ENCODE measurements at regions not wholly inside any gene's neighbourhood (a gene's known extent, or its start where the extent isn't known, plus 50 kb on each side); places are given as distances from the start of the nearest gene placed in this dataset.
"Not testable (repeated sequence)": the region's sequence is repeated elsewhere in the genome, so short reads cannot be mapped to it uniquely, and the experiment has no call there.

DNA sequence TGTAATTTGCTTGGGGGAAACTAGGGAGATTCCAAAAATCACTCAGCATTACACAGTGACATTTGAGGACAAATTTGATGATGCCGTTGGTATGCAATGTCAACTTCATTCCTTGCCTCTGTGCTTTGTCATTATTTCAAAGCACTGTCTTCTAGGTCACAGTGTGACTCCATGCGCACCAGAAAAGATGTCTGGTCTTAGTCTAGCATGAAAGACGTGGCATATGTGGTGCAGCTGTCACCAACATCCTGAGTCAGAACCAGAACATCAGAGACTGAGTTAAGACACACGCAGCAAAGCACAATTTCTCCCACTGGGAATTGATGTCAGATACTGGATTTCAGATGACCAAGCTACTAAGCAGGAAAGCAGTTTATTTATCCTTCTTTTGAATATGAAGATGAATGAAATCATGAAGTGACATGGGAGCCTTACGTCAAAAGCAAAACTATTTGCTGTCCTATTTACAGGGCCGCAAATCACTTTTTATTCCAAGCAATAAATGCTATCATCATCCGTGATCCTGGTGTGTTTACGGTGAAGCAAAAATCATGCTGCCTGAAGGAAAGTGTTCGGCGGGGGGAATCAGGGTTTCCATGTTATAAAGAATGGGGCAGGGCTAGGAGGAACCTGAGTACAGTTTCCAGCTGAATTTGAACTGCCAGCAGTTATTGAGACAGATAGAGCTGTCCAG, 356.1 kb downstream of the ANAPC1 start:
- not testable (repeated sequence) for H3K79me1 ChIP-seq (ENCODE audit: low read length); H3K56ac ChIP-seq (ENCODE audit: low read length); H4K8ac ChIP-seq (ENCODE audit: low read depth, low read length); H3K4ac ChIP-seq (ENCODE audit: low read depth, low read length); H3K18ac ChIP-seq (ENCODE audit: low read length); H2AK5ac ChIP-seq (ENCODE audit: low read length); H3K4me1 ChIP-seq (ENCODE audit: control insufficient read depth, low read depth, low read length); H4K5ac ChIP-seq (ENCODE audit: low read length); H3K4me2 ChIP-seq (ENCODE audit: low read length); H3K27me3 ChIP-seq (ENCODE audit: insufficient read depth, low read length, poor library complexity); H2BK5ac ChIP-seq (ENCODE audit: low read length); H2BK120ac ChIP-seq (ENCODE audit: low read depth, low read length); H3K23ac ChIP-seq (ENCODE audit: low read length); H2BK15ac ChIP-seq (replicated peaks; ENCODE audit: low read depth); H3K36me3 ChIP-seq (ENCODE audit: control insufficient read depth, insufficient read depth, low read length); H3K27ac ChIP-seq (ENCODE audit: low read depth, low read length); H3K79me2 ChIP-seq (ENCODE audit: control insufficient read depth, insufficient read depth, low read length); H3K9ac ChIP-seq (ENCODE audit: low read length); DNase-seq; H3K4me3 ChIP-seq (ENCODE audit: low read length)
- WGBS (ENCODE audit: extremely low coverage, insufficient coverage, low lambda C conversion rate) = no CpG with 5 or more reads among the region's 10 CpGs

DNA sequence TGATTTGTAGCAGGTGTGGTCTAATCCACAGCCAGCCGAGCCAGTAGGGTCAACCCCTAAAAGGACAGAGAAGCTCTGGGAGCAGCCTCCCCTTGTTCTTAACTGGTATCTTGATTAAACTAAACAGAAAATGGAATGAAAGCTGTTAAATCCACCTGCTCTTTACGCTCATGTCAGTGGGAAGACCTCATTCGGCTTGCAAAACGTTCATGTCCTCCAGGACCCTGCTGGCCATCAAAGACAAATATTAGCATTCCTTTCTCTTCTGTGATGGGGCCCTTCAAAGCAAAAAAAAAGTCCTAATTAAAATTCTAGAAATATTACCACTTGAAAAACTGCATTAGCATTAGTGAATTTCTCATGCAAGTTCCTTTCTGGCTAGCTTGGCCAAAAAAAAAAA, 355.0 kb downstream of the ANAPC1 start:
- H3K23ac ChIP-seq (ENCODE audit: low read length); H4K8ac ChIP-seq (ENCODE audit: low read depth, low read length); H2AK5ac ChIP-seq (ENCODE audit: low read length); H3K27me3 ChIP-seq (ENCODE audit: insufficient read depth, low read length, poor library complexity); H3K4me2 ChIP-seq (ENCODE audit: low read length); H2BK120ac ChIP-seq (ENCODE audit: low read depth, low read length); H3K79me1 ChIP-seq (ENCODE audit: low read length); H3K4ac ChIP-seq (ENCODE audit: low read depth, low read length); H3K79me2 ChIP-seq (ENCODE audit: control insufficient read depth, insufficient read depth, low read length); H3K4me3 ChIP-seq (ENCODE audit: low read length); DNase-seq; H3K36me3 ChIP-seq (ENCODE audit: control insufficient read depth, insufficient read depth, low read length); H3K27ac ChIP-seq (ENCODE audit: low read depth, low read length); H3K56ac ChIP-seq (ENCODE audit: low read length); H3K4me1 ChIP-seq (ENCODE audit: control insufficient read depth, low read depth, low read length); H3K18ac ChIP-seq (ENCODE audit: low read length); H2BK15ac ChIP-seq (replicated peaks; ENCODE audit: low read depth); H3K9ac ChIP-seq (ENCODE audit: low read length); H4K5ac ChIP-seq (ENCODE audit: low read length); H2BK5ac ChIP-seq (ENCODE audit: low read length): not testable (repeated sequence)
- no CpG with 5 or more reads among the region's 4 CpGs for WGBS (ENCODE audit: extremely low coverage, insufficient coverage, low lambda C conversion rate)

DNA sequence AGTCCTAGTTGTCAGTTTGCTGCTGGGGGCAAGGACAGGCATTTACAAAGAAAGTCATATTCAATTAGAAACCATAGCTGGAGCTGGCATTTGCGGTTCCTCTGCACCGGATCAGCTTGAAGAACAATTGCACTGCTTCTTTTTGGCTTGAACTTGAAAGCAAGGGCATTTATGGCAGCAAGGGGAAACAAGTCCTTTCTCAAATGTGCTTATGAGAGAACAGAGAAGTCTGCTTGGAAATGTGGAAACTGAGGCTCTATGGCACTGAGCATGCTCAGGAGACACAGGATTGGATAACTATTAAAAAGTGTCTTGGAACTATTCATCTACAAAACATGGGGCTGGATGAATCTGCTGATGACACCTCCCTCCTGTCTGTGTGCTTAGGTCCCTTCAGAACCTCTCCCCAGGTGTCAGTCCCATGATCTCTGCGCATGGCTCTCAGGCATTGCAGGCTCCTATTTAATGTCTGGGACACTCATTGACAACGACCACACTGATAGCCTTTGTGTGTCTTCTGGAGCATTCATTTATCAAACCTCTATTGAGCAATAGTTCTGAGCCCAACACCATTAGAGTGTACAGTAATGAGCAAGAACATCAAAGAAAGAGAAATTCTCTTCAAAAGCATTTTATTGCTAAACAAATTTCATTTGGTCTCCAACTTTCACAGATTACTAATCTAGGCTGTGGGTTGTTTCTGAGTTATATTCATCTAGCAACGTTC, 353.6 kb downstream of the ANAPC1 start:
- H2BK15ac ChIP-seq (replicated peaks; ENCODE audit: low read depth); H3K79me1 ChIP-seq (ENCODE audit: low read length); H3K4me2 ChIP-seq (ENCODE audit: low read length); H3K23ac ChIP-seq (ENCODE audit: low read length); H2AK5ac ChIP-seq (ENCODE audit: low read length); H4K5ac ChIP-seq (ENCODE audit: low read length); H4K8ac ChIP-seq (ENCODE audit: low read depth, low read length); H2BK120ac ChIP-seq (ENCODE audit: low read depth, low read length); H3K9ac ChIP-seq (ENCODE audit: low read length); H3K79me2 ChIP-seq (ENCODE audit: control insufficient read depth, insufficient read depth, low read length); DNase-seq; H2BK5ac ChIP-seq (ENCODE audit: low read length); H3K27me3 ChIP-seq (ENCODE audit: insufficient read depth, low read length, poor library complexity); H3K4me3 ChIP-seq (ENCODE audit: low read length); H3K18ac ChIP-seq (ENCODE audit: low read length); H3K56ac ChIP-seq (ENCODE audit: low read length); H3K4ac ChIP-seq (ENCODE audit: low read depth, low read length); H3K4me1 ChIP-seq (ENCODE audit: control insufficient read depth, low read depth, low read length); H3K36me3 ChIP-seq (ENCODE audit: control insufficient read depth, insufficient read depth, low read length); H3K27ac ChIP-seq (ENCODE audit: low read depth, low read length): not testable (repeated sequence)
- no CpG with 5 or more reads among the region's 5 CpGs for WGBS (ENCODE audit: extremely low coverage, insufficient coverage, low lambda C conversion rate)

DNA sequence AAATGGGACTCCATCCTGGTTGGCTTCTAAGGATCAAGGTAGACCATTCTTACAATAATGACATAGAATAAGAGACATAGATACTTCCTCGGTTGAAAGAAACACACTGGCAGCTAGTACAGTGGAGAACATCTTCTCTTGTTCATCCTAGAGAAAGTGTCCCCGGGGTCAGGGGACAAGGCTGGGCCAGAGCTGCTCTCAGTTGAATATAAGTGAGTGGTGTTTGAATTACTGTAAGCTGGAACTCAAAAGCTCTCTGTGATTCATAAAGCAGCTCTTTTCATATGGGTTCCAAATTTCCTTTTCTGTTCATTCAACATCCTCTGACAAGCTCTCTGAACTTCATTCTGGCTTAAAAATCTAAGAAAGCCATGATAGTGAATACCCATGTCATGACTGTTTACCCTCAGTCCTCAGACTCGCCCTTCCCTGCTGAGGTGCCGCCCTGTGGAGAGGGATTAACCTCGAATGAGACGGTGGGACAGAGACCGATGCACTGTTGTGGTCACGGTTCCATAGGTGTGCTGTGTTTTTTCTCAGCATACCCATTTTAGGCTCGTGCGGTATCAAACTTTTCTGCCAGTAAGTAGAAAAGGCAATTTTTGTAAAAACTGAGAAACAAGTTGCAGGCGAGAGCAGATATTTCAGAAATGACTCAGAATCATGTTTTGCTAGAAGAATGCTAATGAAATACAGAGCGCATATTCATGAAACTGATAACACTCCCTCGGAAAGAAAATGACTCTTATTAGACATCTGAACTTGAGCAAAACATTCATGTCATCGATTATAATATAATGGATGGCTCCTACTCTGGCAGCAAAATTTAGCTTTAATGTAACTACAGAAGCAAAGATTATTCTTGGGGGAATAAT, 351.1 kb downstream of the ANAPC1 start:
- not testable (repeated sequence) for H2BK120ac ChIP-seq (ENCODE audit: low read depth, low read length); H3K4me3 ChIP-seq (ENCODE audit: low read length); H3K9ac ChIP-seq (ENCODE audit: low read length); H3K56ac ChIP-seq (ENCODE audit: low read length); H4K8ac ChIP-seq (ENCODE audit: low read depth, low read length); H3K79me1 ChIP-seq (ENCODE audit: low read length); H3K4me1 ChIP-seq (ENCODE audit: control insufficient read depth, low read depth, low read length); H3K4me2 ChIP-seq (ENCODE audit: low read length); H2BK5ac ChIP-seq (ENCODE audit: low read length); H4K5ac ChIP-seq (ENCODE audit: low read length); H3K4ac ChIP-seq (ENCODE audit: low read depth, low read length); H3K23ac ChIP-seq (ENCODE audit: low read length); H3K18ac ChIP-seq (ENCODE audit: low read length); H3K36me3 ChIP-seq (ENCODE audit: control insufficient read depth, insufficient read depth, low read length); H2AK5ac ChIP-seq (ENCODE audit: low read length); H3K79me2 ChIP-seq (ENCODE audit: control insufficient read depth, insufficient read depth, low read length); H3K27ac ChIP-seq (ENCODE audit: low read depth, low read length); H2BK15ac ChIP-seq (replicated peaks; ENCODE audit: low read depth); DNase-seq; H3K27me3 ChIP-seq (ENCODE audit: insufficient read depth, low read length, poor library complexity)
- WGBS (ENCODE audit: extremely low coverage, insufficient coverage, low lambda C conversion rate) = no CpG with 5 or more reads among the region's 14 CpGs

DNA sequence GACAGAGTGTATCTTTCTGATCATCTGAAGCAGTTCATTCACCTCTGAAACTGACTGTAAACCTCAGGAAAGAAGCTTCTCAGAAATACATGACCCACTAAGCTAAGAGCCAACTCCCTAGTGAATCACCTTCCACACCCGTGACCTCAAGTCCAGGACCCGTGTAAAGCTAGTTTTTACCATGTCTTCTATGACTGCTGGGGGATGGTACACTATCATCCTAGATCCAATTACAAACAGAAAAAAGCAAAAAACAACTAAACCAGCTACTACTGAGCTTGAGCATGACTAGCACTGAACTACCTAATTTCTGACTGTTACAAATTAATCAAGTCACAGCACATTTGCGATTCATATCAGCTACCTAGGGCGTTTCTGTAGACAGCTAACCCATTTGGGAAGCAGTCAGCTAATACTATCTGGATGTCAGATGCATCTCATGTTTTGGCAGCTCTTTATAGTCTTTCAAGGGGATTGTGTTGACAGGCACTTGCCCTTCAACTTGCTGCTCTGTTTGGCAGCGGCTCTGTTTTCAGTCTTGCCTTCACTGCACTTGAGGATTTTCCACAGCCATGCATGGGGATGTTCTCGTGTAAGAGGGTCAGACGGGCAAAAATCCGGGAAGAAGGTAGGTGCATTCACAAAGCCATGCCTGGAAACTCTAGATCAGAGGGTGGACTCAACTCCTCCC, 350.3 kb downstream of the ANAPC1 start:
- H3K27ac ChIP-seq (ENCODE audit: low read depth, low read length); H2AK5ac ChIP-seq (ENCODE audit: low read length); H3K18ac ChIP-seq (ENCODE audit: low read length); H3K79me1 ChIP-seq (ENCODE audit: low read length); H3K36me3 ChIP-seq (ENCODE audit: control insufficient read depth, insufficient read depth, low read length); H3K4me3 ChIP-seq (ENCODE audit: low read length); H2BK5ac ChIP-seq (ENCODE audit: low read length); H3K56ac ChIP-seq (ENCODE audit: low read length); H2BK15ac ChIP-seq (replicated peaks; ENCODE audit: low read depth); H3K23ac ChIP-seq (ENCODE audit: low read length); H3K9ac ChIP-seq (ENCODE audit: low read length); DNase-seq; H4K8ac ChIP-seq (ENCODE audit: low read depth, low read length); H3K4ac ChIP-seq (ENCODE audit: low read depth, low read length); H3K79me2 ChIP-seq (ENCODE audit: control insufficient read depth, insufficient read depth, low read length); H4K5ac ChIP-seq (ENCODE audit: low read length); H3K27me3 ChIP-seq (ENCODE audit: insufficient read depth, low read length, poor library complexity); H3K4me1 ChIP-seq (ENCODE audit: control insufficient read depth, low read depth, low read length); H2BK120ac ChIP-seq (ENCODE audit: low read depth, low read length); H3K4me2 ChIP-seq (ENCODE audit: low read length): not testable (repeated sequence)
- no CpG with 5 or more reads among the region's 8 CpGs for WGBS (ENCODE audit: extremely low coverage, insufficient coverage, low lambda C conversion rate)
